PC-3 (cell line): ENCODE measurements at regions not wholly inside any gene's neighbourhood (a gene's known extent, or its start where the extent isn't known, plus 50 kb on each side); places are given as distances from the start of the nearest gene placed in this dataset.

Experiments used
- ATAC-seq: fragments of 200-7000 bp; cut with Tn5 transposase; 2 replicates; pipeline ENCODE4 v1.9.1; 2020; ENCODE audit warnings: mild to moderate bottlenecking, moderate library complexity
- BruUV-seq: library from RNA; stranded (reverse); fragments of 400-500 nt; replicated peaks from 2 replicates; lab custom pipeline; 2021; lab: Mats Ljungman, UMichigan
- CTCF ChIA-PET: fragments of 300-600 bp; sonication (Branson Sonifier 250); formaldehyde crosslinking; loops from one replicate; lab custom pipeline; 2022; ENCODE audit warnings: antibody characterized with exemption; lab: Charles Lee
- POLR2A ChIA-PET: fragments of 300-600 bp; sonication (Branson Sonifier 250); formaldehyde crosslinking; loops from one replicate; lab custom pipeline; 2022; ENCODE audit warnings: antibody characterized with exemption; ENCODE audit not compliant: unreplicated experiment; lab: Charles Lee
- DNase-seq: peaks from one replicate; pipeline ENCODE4 v3.0.0-alpha.2; 2015
- H2AFZ ChIP-seq: fragments of 300-600 bp; sonication (generic); 2 replicates; pipeline ENCODE4 v1.6.0; 2016; ENCODE audit warnings: antibody characterized with exemption, low read length
- H3F3A ChIP-seq: fragments of 300-600 bp; sonication (generic); one replicate; pipeline ENCODE4 v1.6.0; 2017; ENCODE audit warnings: antibody characterized with exemption, low read length, control low read depth, mild to moderate bottlenecking; ENCODE audit not compliant: unreplicated experiment
- H3K27ac ChIP-seq: fragments of 300-600 bp; sonication (generic); 2 replicates; pipeline ENCODE4 v1.5.1; 2016; ENCODE audit warnings: mild to moderate bottlenecking, low read length
- H3K27me3 ChIP-seq: fragments of 300-600 bp; sonication (generic); 2 replicates; pipeline ENCODE4 v1.6.1; 2016; ENCODE audit warnings: low read length, mixed read lengths
- H3K36me3 ChIP-seq: fragments of 300-600 bp; sonication (generic); 2 replicates; pipeline ENCODE4 v1.6.1; 2016; ENCODE audit warnings: low read depth, mixed run types, low read length, mixed read lengths
- H3K4me1 ChIP-seq: fragments of 300-600 bp; sonication (generic); 2 replicates; pipeline ENCODE4 v1.5.1; 2016; ENCODE audit warnings: low read length; ENCODE audit not compliant: insufficient read depth
- H3K4me2 ChIP-seq: fragments of 300-600 bp; sonication (generic); 2 replicates; pipeline ENCODE4 v1.6.0; 2016; ENCODE audit warnings: low read length
- H3K4me3 ChIP-seq: fragments of 300-600 bp; sonication (generic); 2 replicates; pipeline ENCODE4 v1.5.1; 2016; ENCODE audit warnings: mild to moderate bottlenecking, low read length, mixed read lengths
- H3K79me2 ChIP-seq: fragments of 300-600 bp; sonication (generic); 2 replicates; pipeline ENCODE4 v1.6.1; 2017; ENCODE audit warnings: low read length, mixed read lengths
- H3K9ac ChIP-seq: fragments of 300-600 bp; sonication (generic); 2 replicates; pipeline ENCODE4 v1.6.0; 2016; ENCODE audit warnings: mild to moderate bottlenecking, low read length
- H3K9me2 ChIP-seq: fragments of 300-600 bp; sonication (generic); replicated peaks from 2 replicates; pipeline ENCODE4 v1.6.1; 2016; ENCODE audit warnings: mixed run types, low read length, mixed read lengths
- H3K9me3 ChIP-seq: fragments of 300-600 bp; sonication (generic); 2 replicates; pipeline ENCODE4 v1.6.1; 2016; ENCODE audit warnings: low read length, mixed read lengths
- H4K20me1 ChIP-seq: fragments of 300-600 bp; sonication (generic); 2 replicates; pipeline ENCODE4 v1.6.1; 2016; ENCODE audit warnings: low read length, mixed read lengths
- CTCF ChIP-seq: fragments of 300-600 bp; sonication (generic); conservative IDR thresholded peaks from 2 replicates; pipeline ENCODE4 v1.5.1; 2017; ENCODE audit warnings: antibody characterized with exemption, low read depth, mild to moderate bottlenecking, low read length
- EZH2 ChIP-seq: fragments of 300-600 bp; sonication (generic); IDR thresholded peaks from one replicate; pipeline ENCODE4 v1.6.1; 2017; ENCODE audit warnings: antibody characterized with exemption, mild to moderate bottlenecking, low read length; ENCODE audit not compliant: unreplicated experiment
- EZH2phosphoT487 ChIP-seq: fragments of 300-600 bp; sonication (generic); IDR thresholded peaks from 2 replicates; pipeline ENCODE4 v1.6.1; 2018; ENCODE audit warnings: mild to moderate bottlenecking, antibody characterized with exemption, low read length, borderline replicate concordance
- intact Hi-C: fragments of 100-400 bp; cut with micrococcal nuclease; formaldehyde crosslinking; loops from 2 replicates; pipeline ENCODE4 v1.9.0; 2023

DNA sequence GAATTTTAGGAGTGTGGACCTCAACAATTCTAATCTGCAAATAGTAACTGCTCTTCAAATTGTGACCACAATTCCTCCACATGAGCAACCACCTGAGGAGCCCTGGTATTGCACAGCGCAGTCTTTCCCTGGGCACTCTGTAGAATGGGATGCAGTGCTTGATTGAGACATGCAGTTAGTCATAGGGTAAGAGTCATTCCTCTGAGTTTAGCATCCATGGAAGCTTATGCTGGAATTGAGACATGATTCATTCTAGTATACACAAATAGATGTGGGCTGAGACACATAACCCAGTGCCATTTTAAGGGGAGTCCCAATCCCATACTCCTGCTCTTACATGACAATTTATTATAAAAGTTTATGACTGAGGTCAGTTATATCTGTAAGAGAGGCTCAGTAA, 582.3 kb upstream of the CNTNAP2 start:
- Histone ChIP-seq H3K9me3 (no peaks in the 10 kb centered on the region), H3K79me2 (no peaks in the 10 kb centered on the region), H3K4me3 (no peak overlapping the region), H3K4me1 (0 out of 2 replicates have a peak, but pooled peaks cover 3% of the 10 kb centered on the region), H3K4me2 (no peak overlapping the region), H3K27me3 (no peaks in the 10 kb centered on the region), H2AFZ (no peak overlapping the region), H3K9ac (no peak overlapping the region), H4K20me1 (no peaks in the 10 kb centered on the region), H3K36me3 (no peaks in the 10 kb centered on the region), H3K27ac (peak overlapping the region; percentile 56; the same call in 1 of the 2 replicates), H3K9me2 (no peaks in the 10 kb centered on the region), H3F3A (no peaks in the 10 kb centered on the region)
- DNase-seq (peak; percentile 64), ATAC-seq (peak; percentile 66)
- POLR2A ChIA-PET: no interaction called here
- CTCF ChIA-PET: no interaction called here
- BruUV-seq: no TSS peak
- intact Hi-C loops: no loop called here
- no peak for TF ChIP-seq EZH2phosphoT487
- TF ChIP-seq CTCF: no peak
- TF ChIP-seq EZH2: no peak

DNA sequence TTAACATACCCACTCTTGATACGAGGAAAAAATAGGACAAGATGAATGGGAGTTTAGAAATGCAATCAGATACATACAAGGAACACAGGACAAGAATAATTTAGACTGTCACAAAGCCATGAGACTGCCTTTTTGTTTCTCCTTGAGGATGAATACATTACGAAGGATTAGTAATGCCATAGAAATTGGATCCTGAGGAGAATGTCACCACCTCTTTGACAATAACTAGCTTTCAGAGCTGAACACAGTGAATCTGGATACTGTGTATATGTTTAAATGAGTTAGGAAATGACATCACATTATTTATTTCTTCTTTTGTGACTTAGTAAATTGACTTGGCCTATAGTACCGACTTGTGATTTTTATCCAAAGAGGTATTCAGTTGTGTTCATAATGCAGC, 596.3 kb upstream of the CNTNAP2 start:
- Histone ChIP-seq H3K36me3 (no peaks in the 10 kb centered on the region), H3K9me3 (no peaks in the 10 kb centered on the region), H3F3A (no peaks in the 10 kb centered on the region), H3K4me1 (no peaks in the 10 kb centered on the region), H3K27me3 (no peaks in the 10 kb centered on the region), H3K27ac (no peak overlapping the region), H3K4me2 (no peak overlapping the region), H3K79me2 (no peaks in the 10 kb centered on the region), H3K9ac (no peak overlapping the region), H4K20me1 (no peaks in the 10 kb centered on the region), H3K4me3 (no peak overlapping the region), H2AFZ (no peak overlapping the region), H3K9me2 (no peaks in the 10 kb centered on the region)
- no TSS peak for BruUV-seq
- no peak for ATAC-seq
- POLR2A ChIA-PET: no interaction called here
- CTCF ChIA-PET: no interaction called here
- DNase-seq: no peak
- TF ChIP-seq CTCF (no peak), EZH2phosphoT487 (no peak)
- intact Hi-C loops: no loop called here

DNA sequence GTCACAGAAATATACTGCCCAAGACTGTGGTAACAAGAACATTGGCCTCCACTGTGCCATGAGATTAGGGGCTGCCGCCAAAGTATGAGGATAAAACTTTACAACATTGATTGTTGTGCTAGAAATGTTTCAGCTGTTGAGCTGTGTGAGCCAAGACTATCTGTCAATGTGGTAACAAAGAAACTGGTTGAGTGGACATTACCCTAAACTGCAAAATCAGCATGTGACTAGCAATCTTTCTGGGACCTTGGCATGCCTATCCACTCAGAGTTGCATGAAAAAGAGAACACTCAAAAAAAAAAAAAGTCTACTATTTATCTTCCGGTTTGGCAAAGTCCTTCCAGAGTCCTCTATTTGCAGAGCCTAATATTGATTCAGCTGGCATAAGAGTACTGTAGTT, 605.6 kb upstream of the CNTNAP2 start:
- intact Hi-C loops: no loop called here
- no TSS peak for BruUV-seq
- ATAC-seq (no peak), DNase-seq (no peak)
- no peak overlapping the region for H2AFZ ChIP-seq
- TF ChIP-seq EZH2: no peak
- no peak for TF ChIP-seq EZH2phosphoT487
- no peak for TF ChIP-seq CTCF
- no peaks in the 10 kb centered on the region for H3F3A ChIP-seq
- no peaks in the 10 kb centered on the region for H3K79me2 ChIP-seq
- no peaks in the 10 kb centered on the region for H3K36me3 ChIP-seq
- ChIA-PET CTCF (no interaction called here), POLR2A (no interaction called here)
- H4K20me1 ChIP-seq: no peaks in the 10 kb centered on the region
- H3K4me1 ChIP-seq: no peaks in the 10 kb centered on the region
- H3K9me2 ChIP-seq: no peaks in the 10 kb centered on the region
- H3K4me2 ChIP-seq: no peak overlapping the region
- no peak overlapping the region for H3K9ac ChIP-seq
- H3K27me3 ChIP-seq: no peaks in the 10 kb centered on the region
- no peak overlapping the region for H3K27ac ChIP-seq
- no peaks in the 10 kb centered on the region for H3K9me3 ChIP-seq
- H3K4me3 ChIP-seq: no peak overlapping the region
